GM19467 (cell line): ENCODE measurements at regions not wholly inside any gene's neighbourhood (a gene's known extent, or its start where the extent isn't known, plus 50 kb on each side); places are given as distances from the start of the nearest gene placed in this dataset.
"Not testable (repeated sequence)": the region's sequence is repeated elsewhere in the genome, so short reads cannot be mapped to it uniquely, and the experiment has no call there.

Experiments used
- ATAC-seq: cut with Tn5 transposase; IDR thresholded peaks from one replicate; pipeline ENCODE4 v1.9.1; 2021; ENCODE audit warnings: mild to moderate bottlenecking, moderate library complexity; ENCODE audit not compliant: unreplicated experiment

GRCh38 chr12:93078577-93078976, 149.5 kb upstream of the EEA1 start:
- no peak for ATAC-seq

- no peak for ATAC-seq
These were observed 150.2 kb upstream of the EEA1 start for GRCh38 chr12:93079271-93079670.

- no peak for ATAC-seq
These were observed 150.9 kb upstream of the EEA1 start for GRCh38 chr12:93079976-93080375.

GRCh38 chr12:93080452-93080851, 151.4 kb upstream of the EEA1 start:
- no peak for ATAC-seq

GRCh38 chr12:93080994-93081809, 152.1 kb upstream of the EEA1 start:
- no peak for ATAC-seq

GRCh38 chr12:93081810-93082165, 152.7 kb upstream of the EEA1 start:
- no peak for ATAC-seq

- ATAC-seq: no peak
These were observed 156.5 kb upstream of the EEA1 start for GRCh38 chr12:93085383-93086287.

GRCh38 chr12:93086288-93086727, 157.2 kb upstream of the EEA1 start:
- no peak for ATAC-seq

- ATAC-seq: no peak
These were observed 158.9 kb upstream of the EEA1 start for GRCh38 chr12:93087840-93088610.

- no peak for ATAC-seq
These were observed 160.9 kb upstream of the EEA1 start for GRCh38 chr12:93089805-93090569.

- no peak for ATAC-seq
These were observed 161.7 kb upstream of the EEA1 start for GRCh38 chr12:93090731-93091172.

GRCh38 chr12:93091886-93092648, 163.0 kb upstream of the EEA1 start:
- ATAC-seq: no peak

- ATAC-seq: no peak
These were observed 163.5 kb upstream of the EEA1 start for GRCh38 chr12:93092649-93092945.

GRCh38 chr12:93093243-93093642, 164.1 kb upstream of the EEA1 start:
- ATAC-seq: no peak

GRCh38 chr12:93094222-93094621, 165.1 kb upstream of the EEA1 start:
- not testable (repeated sequence) for ATAC-seq

GRCh38 chr12:93094988-93095737, 166.1 kb upstream of the EEA1 start:
- peak; percentile 87 for ATAC-seq

GRCh38 chr12:93097417-93097816, 168.3 kb upstream of the EEA1 start:
- ATAC-seq: no peak

GRCh38 chr12:93098077-93098476, 169.0 kb upstream of the EEA1 start:
- ATAC-seq: no peak

GRCh38 chr12:93099792-93100191, 170.7 kb upstream of the EEA1 start:
- ATAC-seq: no peak
